ENCODE measurements at regions not wholly inside any gene's neighbourhood (a gene's known extent, or its start where the extent isn't known, plus 50 kb on each side); places are given as distances from the start of the nearest gene placed in this dataset.

GRCh38 chr9:87160148-87161102 is 213.1 kb upstream of the GAS1 start:
- H3K4me3 ChIP-seq (ENCODE audit: low read depth, low read length): no peak overlapping the region
- ChIA-PET POLR2A (no interaction called here), CTCF (no interaction called here)
- no peak for DNase-seq (ENCODE audit: low read depth, low spot score)
- TF ChIP-seq CTCF (IDR thresholded peaks at IDR 0.05; ENCODE audit: insufficient read depth, low read length, missing control alignments): no peak

GRCh38 chr9:87167161-87167560 is 219.9 kb upstream of the GAS1 start:
- POLR2A ChIA-PET: no interaction called here
- CTCF ChIA-PET: interaction anchor here (1.1 to 2.0 kb wide), 2 partner anchors 9 to 21 kb away, joined by 3 to 5 read pairs; no protein-coding TSS in a partner anchor
- H3K4me3 ChIP-seq (ENCODE audit: low read depth, low read length): no peak overlapping the region
- no peak for DNase-seq (ENCODE audit: low read depth, low spot score)
- TF ChIP-seq CTCF (IDR thresholded peaks at IDR 0.05; ENCODE audit: insufficient read depth, low read length, missing control alignments): no peak

- CTCF ChIA-PET: interaction anchor here (1.1 to 2.0 kb wide), 3 partner anchors 8 to 21 kb away, joined by 3 to 5 read pairs (median 3); no protein-coding TSS in a partner anchor
Observed at GRCh38 chr9:87167582-87167981, 220.3 kb upstream of the GAS1 start.

GRCh38 chr9:87178302-87178701 is 231.0 kb upstream of the GAS1 start:
- POLR2A ChIA-PET: no interaction called here
- H3K4me3 ChIP-seq (ENCODE audit: low read depth, low read length): no peak overlapping the region
- CTCF ChIA-PET: no interaction called here
- TF ChIP-seq CTCF (IDR thresholded peaks at IDR 0.05; ENCODE audit: insufficient read depth, low read length, missing control alignments): no peak
- DNase-seq (ENCODE audit: low read depth, low spot score): no peak

More at GRCh38 chr9:87167582-87167981, 220.3 kb upstream of the GAS1 start:
- H3K4me3 ChIP-seq (ENCODE audit: low read depth, low read length): no peak overlapping the region
- TF ChIP-seq CTCF (IDR thresholded peaks at IDR 0.05; ENCODE audit: insufficient read depth, low read length, missing control alignments): no peak
- POLR2A ChIA-PET: no interaction called here
- no peak for DNase-seq (ENCODE audit: low read depth, low spot score)

- no peak for DNase-seq (ENCODE audit: low read depth, low spot score)
- ChIA-PET POLR2A (no interaction called here), CTCF (interaction anchor here (0.8 kb wide), 1 partner anchor 25 kb away, joined by 4 read pairs; no protein-coding TSS in a partner anchor)
- H3K4me3 ChIP-seq (ENCODE audit: low read depth, low read length): no peak overlapping the region
- TF ChIP-seq CTCF (IDR thresholded peaks at IDR 0.05; ENCODE audit: insufficient read depth, low read length, missing control alignments): no peak
Observed at GRCh38 chr9:87179553-87180340, 232.4 kb upstream of the GAS1 start.

- no peak for DNase-seq (ENCODE audit: low read depth, low spot score)
- TF ChIP-seq CTCF (IDR thresholded peaks at IDR 0.05; ENCODE audit: insufficient read depth, low read length, missing control alignments): no peak
- no peak overlapping the region for H3K4me3 ChIP-seq (ENCODE audit: low read depth, low read length)
- CTCF ChIA-PET: no interaction called here
- POLR2A ChIA-PET: interaction anchor here (0.6 kb wide), 1 partner anchor 96 kb away, joined by 3 read pairs; no protein-coding TSS in a partner anchor
Observed at GRCh38 chr9:87180361-87180760, 233.1 kb upstream of the GAS1 start.

Data from AG04449 (cell line).